Femur (tissue), 1 donor: ENCODE measurements at regions not wholly inside any gene's neighbourhood (a gene's known extent, or its start where the extent isn't known, plus 50 kb on each side); places are given as distances from the start of the nearest gene placed in this dataset.
A peak's percentile ranks its signal among the peaks of the same experiment; 100 is the strongest.

Source experiments
- DNase-seq: peaks from one replicate; pipeline ENCODE4 v3.0.0-alpha.2; 2017

GRCh38 chr20:42020316-42020715 lies 402.1 kb upstream of the CHD6 start:
- DNase-seq: no peak

GRCh38 chr20:42018979-42019378 lies 400.8 kb upstream of the CHD6 start:
- DNase-seq: no peak

GRCh38 chr20:42010090-42010489 lies 391.9 kb upstream of the CHD6 start:
- DNase-seq: no peak

GRCh38 chr20:42007251-42007650 lies 389.1 kb upstream of the CHD6 start:
- no peak for DNase-seq

- DNase-seq: no peak
These were observed 387.0 kb upstream of the CHD6 start for GRCh38 chr20:42005211-42005610.

GRCh38 chr20:42003380-42003779 lies 385.2 kb upstream of the CHD6 start:
- DNase-seq: no peak

- no peak for DNase-seq
These were observed 380.6 kb upstream of the CHD6 start for GRCh38 chr20:41998539-41999341.

- DNase-seq: no peak
These were observed 378.8 kb upstream of the CHD6 start for GRCh38 chr20:41996951-41997350.

- no peak for DNase-seq
These were observed 374.3 kb upstream of the CHD6 start for GRCh38 chr20:41992481-41992880.

GRCh38 chr20:41991412-41991811 lies 373.2 kb upstream of the CHD6 start:
- no peak for DNase-seq

GRCh38 chr20:41989935-41990635 lies 371.9 kb upstream of the CHD6 start:
- peak; percentile 32 for DNase-seq

GRCh38 chr20:41989039-41989679 lies 371.0 kb upstream of the CHD6 start:
- DNase-seq: no peak

GRCh38 chr20:41984031-41984430 lies 365.9 kb upstream of the CHD6 start:
- no peak for DNase-seq

- DNase-seq: no peak
These were observed 365.0 kb upstream of the CHD6 start for GRCh38 chr20:41983159-41983558.

- DNase-seq: no peak
These were observed 363.6 kb upstream of the CHD6 start for GRCh38 chr20:41981746-41982145.

GRCh38 chr20:41978875-41979274 lies 360.7 kb upstream of the CHD6 start:
- DNase-seq: no peak

GRCh38 chr20:41978246-41978790 lies 360.1 kb upstream of the CHD6 start:
- DNase-seq: no peak

- no peak for DNase-seq
These were observed 351.5 kb upstream of the CHD6 start for GRCh38 chr20:41969656-41970055.

- DNase-seq: no peak
These were observed 342.0 kb upstream of the CHD6 start for GRCh38 chr20:41960166-41960565.

GRCh38 chr20:41958391-41958790 lies 340.2 kb upstream of the CHD6 start:
- DNase-seq: no peak

- no peak for DNase-seq
These were observed 338.3 kb upstream of the CHD6 start for GRCh38 chr20:41956338-41957074.

GRCh38 chr20:41952166-41952565 lies 334.0 kb upstream of the CHD6 start:
- no peak for DNase-seq

- no peak for DNase-seq
These were observed 333.4 kb upstream of the CHD6 start for GRCh38 chr20:41951615-41952014.
